Lung (tissue), 11 donors: ENCODE measurements at regions not wholly inside any gene's neighbourhood (a gene's known extent, or its start where the extent isn't known, plus 50 kb on each side); places are given as distances from the start of the nearest gene placed in this dataset.

Source experiments
- ATAC-seq: fragments of 200-7000 bp; cut with Tn5 transposase; one replicate; pipeline ENCODE4 v1.9.1; 2020; ENCODE audit warnings: moderate number of reproducible peaks; ENCODE audit not compliant: insufficient read depth, low FRiP score
- DNase-seq, 3 donors: peaks; one replicate each; pipeline ENCODE4 v3.0.0-alpha.2; 2013 to 2017
- H3K27ac ChIP-seq, 2 donors: one replicate each; pipeline ENCODE4 v1.5.1; 2013; ENCODE audit warnings: mild to moderate bottlenecking in 2 of 2, moderate library complexity in 2 of 2, control low read depth in 1 of 2, inconsistent platforms in 1 of 2, low read depth in 1 of 2, low read length in 1 of 2
- H3K27me3 ChIP-seq, 3 donors: one replicate each; pipeline ENCODE4 v1.5.1; 2013; ENCODE audit warnings: low read length in 2 of 3; ENCODE audit not compliant: control insufficient read depth in 3 of 3, insufficient read depth in 3 of 3
- H3K36me3 ChIP-seq, 4 donors: one replicate each; pipeline ENCODE4 v1.5.1; 2013; ENCODE audit warnings: low read length in 4 of 4, mild to moderate bottlenecking in 1 of 4, moderate library complexity in 1 of 4; ENCODE audit not compliant: control insufficient read depth in 4 of 4, insufficient read depth in 4 of 4
- H3K4me1 ChIP-seq, 5 donors: one replicate each; pipeline ENCODE4 v1.5.1; 2013; ENCODE audit warnings: low read length in 5 of 5, mild to moderate bottlenecking in 2 of 5, moderate library complexity in 1 of 5; ENCODE audit not compliant: control insufficient read depth in 5 of 5, insufficient read depth in 5 of 5
- H3K4me3 ChIP-seq: one replicate; pipeline ENCODE4 v1.5.1; 2013; ENCODE audit warnings: mild to moderate bottlenecking, control low read depth, moderate library complexity
- H3K9ac ChIP-seq, 2 donors: one replicate each; pipeline ENCODE4 v1.5.1; 2013; ENCODE audit warnings: low read length in 2 of 2, control low read depth in 1 of 2; ENCODE audit not compliant: insufficient read depth in 1 of 2
- H3K9me3 ChIP-seq, 4 donors: one replicate each; pipeline ENCODE4 v1.5.1; 2013; ENCODE audit warnings: low read length in 3 of 4, mild to moderate bottlenecking in 1 of 4, moderate library complexity in 1 of 4; ENCODE audit not compliant: control insufficient read depth in 4 of 4, insufficient read depth in 3 of 4
- CTCF ChIP-seq: IDR thresholded peaks from 2 replicates; pipeline ENCODE4 v1.5.1; 2012; ENCODE audit warnings: mild to moderate bottlenecking; ENCODE audit errors: control extremely low read depth, extremely low read depth
- WGBS, 2 donors: extraction: QIAGEN DNeasy Blood & Tissue Kit; methylation state at CpG; one replicate each; pipeline ENCODE4 v1.1.7; 2013; 5-methylcytosine and 5-hydroxymethylcytosine counted together
- donor health status: control.
- donor health status: control.
- donor health status: Bipolar disorder and iron deficiency.
- donor health status: healthy.
- donor health status: DM: yes; HTN: yes; CAD: no.

DNA sequence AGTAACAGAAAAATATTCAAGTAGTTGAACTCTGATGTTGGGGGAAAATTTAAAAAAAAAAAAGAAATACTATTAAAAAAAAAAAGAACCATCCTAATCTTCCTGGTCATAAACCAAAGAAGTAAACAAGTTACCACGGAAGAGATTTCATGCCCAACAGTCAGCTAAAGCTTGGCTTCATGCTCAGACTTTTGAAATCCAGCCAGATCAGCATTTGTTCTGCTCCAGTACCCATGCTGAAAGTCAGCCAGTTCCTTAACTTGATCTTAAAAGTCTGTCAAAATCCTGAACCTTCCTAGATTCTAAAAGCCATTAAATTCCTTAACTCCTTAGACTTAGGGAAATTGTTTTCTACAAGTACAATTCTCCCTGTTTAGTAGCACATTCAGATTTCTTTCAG, 908.7 kb upstream of the CDH9 start:
- no peak for DNase-seq
- Histone ChIP-seq H3K9me3 (no peaks in the 10 kb centered on the region), H3K27me3 (no peaks in the 10 kb centered on the region), H3K9ac (no peak overlapping the region), H3K36me3 (no peaks in the 10 kb centered on the region), H3K4me3 (no peak overlapping the region), H3K27ac (no peak overlapping the region), H3K4me1 (no peaks in the 10 kb centered on the region)
- no peak for ATAC-seq
- TF ChIP-seq CTCF = no peak
- 7 to 16% methylated on average over 1 of the region's 1 CpG for WGBS, 2 donors

DNA sequence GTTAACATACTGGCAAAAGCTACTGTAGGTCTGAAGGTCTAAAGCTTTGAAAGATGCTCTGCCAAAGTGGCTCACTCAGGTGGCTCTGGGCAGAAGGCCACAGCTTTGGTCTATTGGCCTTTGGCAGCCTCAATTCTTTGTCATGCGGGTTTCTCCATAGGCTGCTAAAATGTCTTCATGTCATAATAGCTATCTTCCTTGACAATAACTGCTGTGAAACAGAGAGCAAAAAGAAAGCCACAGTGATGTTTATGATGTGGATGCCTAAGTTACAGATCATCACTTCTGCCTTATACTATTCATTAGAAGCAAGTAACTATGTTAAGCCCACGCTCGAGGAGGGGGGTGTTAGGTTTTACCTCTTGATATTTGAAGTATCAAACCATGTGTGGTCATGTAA, 906.1 kb upstream of the CDH9 start:
- no peaks in the 10 kb centered on the region for H3K4me1 ChIP-seq
- H3K4me3 ChIP-seq = no peak overlapping the region
- H3K9ac ChIP-seq = no peak overlapping the region
- DNase-seq = no peak
- WGBS, 2 donors = 87 to 91% methylated on average over 3 of the region's 3 CpGs
- H3K9me3 ChIP-seq = no peaks in the 10 kb centered on the region
- no peak for ATAC-seq
- H3K27ac ChIP-seq = no peak overlapping the region
- no peaks in the 10 kb centered on the region for H3K27me3 ChIP-seq
- H3K36me3 ChIP-seq = no peaks in the 10 kb centered on the region
- TF ChIP-seq CTCF = no peak

GRCh38 chr5:27938989-27939388, 900.6 kb upstream of the CDH9 start:
- DNase-seq (no peak), ATAC-seq (no peak)
- no peak overlapping the region for H3K9ac ChIP-seq
- no peaks in the 10 kb centered on the region for H3K27me3 ChIP-seq
- no peak for TF ChIP-seq CTCF
- no peaks in the 10 kb centered on the region for H3K36me3 ChIP-seq
- 85 to 95% methylated on average over 2 of the region's 2 CpGs for WGBS, 2 donors
- H3K27ac ChIP-seq = no peak overlapping the region
- no peaks in the 10 kb centered on the region for H3K4me1 ChIP-seq
- no peak overlapping the region for H3K4me3 ChIP-seq
- H3K9me3 ChIP-seq = no peaks in the 10 kb centered on the region

DNA sequence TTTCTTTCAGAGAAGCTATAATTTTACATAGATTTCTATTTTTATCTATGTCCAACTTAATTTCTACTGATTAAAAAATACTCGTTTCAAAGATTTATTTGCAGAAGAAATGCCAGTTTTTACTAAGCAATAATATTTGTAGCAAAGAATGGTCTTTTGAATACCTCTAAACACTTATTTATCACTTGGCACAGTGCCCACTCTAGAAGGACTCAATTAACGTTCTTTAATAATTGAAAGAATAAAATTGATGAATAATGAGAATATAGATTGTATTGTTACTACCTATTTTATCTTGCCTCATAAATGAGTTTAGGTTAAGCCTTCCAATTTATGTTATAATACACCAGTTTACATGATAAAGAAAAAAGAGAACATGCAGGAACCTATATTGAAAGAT, 889.7 kb upstream of the CDH9 start:
- Histone ChIP-seq H3K9ac (no peak overlapping the region), H3K4me3 (no peak overlapping the region), H3K9me3 (no peaks in the 10 kb centered on the region), H3K27me3 (no peaks in the 10 kb centered on the region), H3K27ac (no peak overlapping the region), H3K36me3 (no peaks in the 10 kb centered on the region), H3K4me1 (no peaks in the 10 kb centered on the region)
- no peak for DNase-seq
- ATAC-seq = no peak
- TF ChIP-seq CTCF = no peak
- WGBS, 2 donors = 72 to 77% methylated on average over 2 of the region's 2 CpGs
